ENCODE measurements at regions not wholly inside any gene's neighbourhood (a gene's known extent, or its start where the extent isn't known, plus 50 kb on each side); places are given as distances from the start of the nearest gene placed in this dataset.

DNA sequence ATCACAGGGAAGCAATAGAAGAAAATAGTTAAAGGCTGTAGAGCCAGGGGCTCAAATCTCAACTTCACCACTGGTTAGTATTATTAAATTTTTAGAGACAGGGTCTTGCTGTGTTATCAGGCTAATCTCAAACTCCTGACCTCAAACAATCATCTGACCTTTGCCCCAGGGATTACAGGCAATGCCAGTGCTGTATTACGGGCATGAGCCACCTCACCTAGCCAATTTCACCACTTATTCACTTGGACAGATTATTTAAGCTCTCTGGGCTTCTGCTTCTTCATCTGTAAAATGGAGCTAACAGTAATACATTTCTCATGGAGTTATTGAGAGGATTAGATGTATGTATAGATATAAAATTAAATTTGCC lies 155.9 kb upstream of the KLF4 start:
- TF ChIP-seq POLR2A (IDR thresholded peaks at IDR 0.05), result no peak
- TF ChIP-seq CTCF (IDR thresholded peaks at IDR 0.05), result no peak

Measured in adrenal gland (tissue), 5 donors.